OCI-LY1 (cell line): ENCODE measurements at regions not wholly inside any gene's neighbourhood (a gene's known extent, or its start where the extent isn't known, plus 50 kb on each side); places are given as distances from the start of the nearest gene placed in this dataset.

Experiments
- H2AFZ ChIP-seq: fragments of 200-600 bp; sonication (generic), shearing (Covaris generic); 2 replicates; pipeline ENCODE4 v1.6.0; 2014; ENCODE audit warnings: antibody characterized with exemption, mild to moderate bottlenecking, low read length
- H3F3A ChIP-seq: fragments of 200-600 bp; sonication (generic), shearing (Covaris generic); 2 replicates; pipeline ENCODE4 v1.6.0; 2014; ENCODE audit warnings: mild to moderate bottlenecking, antibody characterized with exemption, low read length, moderate library complexity; ENCODE audit not compliant: insufficient read depth
- H3K27ac ChIP-seq: fragments of 200-600 bp; sonication (generic); 2 replicates; pipeline ENCODE4 v1.5.1; 2014; ENCODE audit warnings: low read length, mixed run types, mild to moderate bottlenecking, low read depth; ENCODE audit not compliant: poor library complexity, severe bottlenecking
- H3K27me3 ChIP-seq: fragments of 200-600 bp; sonication (generic); 2 replicates; pipeline ENCODE4 v1.6.0; 2014; ENCODE audit warnings: antibody characterized with exemption, mild to moderate bottlenecking, low read length, moderate library complexity; ENCODE audit not compliant: insufficient read depth
- H3K36me3 ChIP-seq: fragments of 200-600 bp; sonication (generic); 2 replicates; pipeline ENCODE4 v1.6.1; 2014; ENCODE audit warnings: mild to moderate bottlenecking, antibody characterized with exemption, low read length, moderate library complexity, mixed read lengths; ENCODE audit not compliant: insufficient read depth
- H3K4me1 ChIP-seq: fragments of 200-600 bp; sonication (generic); 2 replicates; pipeline ENCODE4 v1.5.1; 2014; ENCODE audit warnings: mild to moderate bottlenecking, low read length, moderate library complexity; ENCODE audit not compliant: insufficient read depth, severe bottlenecking
- H3K4me2 ChIP-seq: fragments of 200-600 bp; sonication (generic), shearing (Covaris generic); 2 replicates; pipeline ENCODE4 v1.6.1; 2014; ENCODE audit warnings: low read length
- H3K4me3 ChIP-seq: fragments of 200-600 bp; sonication (generic); 2 replicates; pipeline ENCODE4 v1.5.1; 2014; ENCODE audit warnings: low read length, low read depth, mild to moderate bottlenecking, mixed read lengths; ENCODE audit not compliant: poor library complexity, severe bottlenecking
- H3K79me2 ChIP-seq: fragments of 200-600 bp; shearing (Covaris generic); 2 replicates; pipeline ENCODE4 v1.6.1; 2016; ENCODE audit warnings: mixed run types, low read length, mixed read lengths; ENCODE audit not compliant: insufficient read depth
- H3K9ac ChIP-seq: fragments of 200-600 bp; sonication (generic), shearing (Covaris generic); 2 replicates; pipeline ENCODE4 v1.6.1; 2014; ENCODE audit warnings: mild to moderate bottlenecking, low read length, mixed read lengths
- H3K9me2 ChIP-seq: fragments of 200-600 bp; sonication (generic), shearing (Covaris generic); 2 replicates; pipeline ENCODE4 v1.6.1; 2014; ENCODE audit warnings: low read depth, mild to moderate bottlenecking, low read length, mixed read lengths
- H3K9me3 ChIP-seq: fragments of 200-600 bp; shearing (Covaris generic); 2 replicates; pipeline ENCODE4 v1.6.1; 2014; ENCODE audit warnings: low read length, mixed read lengths
- H4K20me1 ChIP-seq: fragments of 200-600 bp; sonication (generic), shearing (Covaris generic); 2 replicates; pipeline ENCODE4 v1.6.0; 2016; ENCODE audit warnings: mild to moderate bottlenecking, low read length; ENCODE audit not compliant: insufficient read depth
- CTCF ChIP-seq: fragments of 200-600 bp; sonication (generic), shearing (Covaris generic); IDR thresholded peaks from 2 replicates; pipeline ENCODE4 v1.5.1; 2017; ENCODE audit warnings: mild to moderate bottlenecking, antibody characterized with exemption, low read length, moderate library complexity, mixed read lengths
- EZH2 ChIP-seq: fragments of 200-600 bp; sonication (generic), shearing (Covaris generic); IDR thresholded peaks from 2 replicates; pipeline ENCODE4 v1.8.0; 2017; ENCODE audit warnings: borderline replicate concordance, mixed run types, mild to moderate bottlenecking, antibody characterized with exemption, low read length, moderate library complexity, mixed read lengths

GRCh38 chr16:17728196-17728595 is 257.4 kb upstream of the XYLT1 start:
- H3K36me3 ChIP-seq = no peaks in the 10 kb centered on the region
- H3K4me1 ChIP-seq = no peaks in the 10 kb centered on the region

GRCh38 chr16:17724242-17724898 is 253.6 kb upstream of the XYLT1 start:
- Histone ChIP-seq H3K27me3 (no peaks in the 10 kb centered on the region; the same call in 1 of the 2 replicates), H3K9me3 (no peaks in the 10 kb centered on the region), H3K9me2 (no peaks in the 10 kb centered on the region), H3K4me3 (no peak overlapping the region), H3K4me1 (no peaks in the 10 kb centered on the region), H3F3A (no peaks in the 10 kb centered on the region), H3K79me2 (no peaks in the 10 kb centered on the region), H3K4me2 (no peak overlapping the region), H3K27ac (no peak overlapping the region), H2AFZ (no peak overlapping the region), H4K20me1 (no peaks in the 10 kb centered on the region), H3K36me3 (no peaks in the 10 kb centered on the region), H3K9ac (no peak overlapping the region)
- TF ChIP-seq CTCF (no peak), EZH2 (no peak)

More at GRCh38 chr16:17728196-17728595, 257.4 kb upstream of the XYLT1 start:
- no peak overlapping the region for H2AFZ ChIP-seq
- no peak overlapping the region for H3K27ac ChIP-seq
- H3F3A ChIP-seq = no peaks in the 10 kb centered on the region
- no peak overlapping the region for H3K9ac ChIP-seq
- no peak overlapping the region for H3K4me3 ChIP-seq
- H3K9me2 ChIP-seq = no peaks in the 10 kb centered on the region
- no peaks in the 10 kb centered on the region for H3K27me3 ChIP-seq
- no peak overlapping the region for H3K4me2 ChIP-seq
- H3K9me3 ChIP-seq = no peaks in the 10 kb centered on the region
- no peaks in the 10 kb centered on the region for H4K20me1 ChIP-seq
- no peaks in the 10 kb centered on the region for H3K79me2 ChIP-seq
- TF ChIP-seq CTCF (no peak), EZH2 (no peak)

DNA sequence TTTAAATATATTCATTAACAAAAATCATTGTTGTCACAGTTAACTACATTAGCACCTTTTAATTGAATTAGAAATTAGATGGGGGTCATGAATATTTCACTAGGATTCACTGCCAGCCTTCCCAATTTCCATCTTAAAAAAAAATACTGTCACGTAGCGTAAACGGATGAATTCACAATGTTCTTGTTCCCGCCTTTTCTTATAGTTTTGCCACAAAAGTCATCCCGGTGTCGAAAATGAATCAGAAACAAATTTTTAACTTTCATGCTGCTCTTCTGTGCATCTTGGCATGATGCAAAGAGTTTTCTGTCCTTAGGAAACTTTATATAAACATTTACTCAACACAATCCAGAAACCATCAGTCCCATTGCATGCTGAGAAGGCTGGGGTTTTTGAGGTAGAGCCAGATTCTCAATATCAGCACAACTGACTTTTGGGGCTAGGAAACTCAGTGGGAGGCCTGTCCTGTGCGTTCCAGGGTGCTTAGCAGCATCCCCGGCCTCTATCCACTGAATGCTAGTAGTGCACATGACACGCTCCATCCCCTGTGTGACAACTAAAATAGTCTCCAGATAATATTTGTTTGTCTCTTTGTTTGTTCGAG is 252.9 kb upstream of the XYLT1 start:
- H3K4me2 ChIP-seq = no peak overlapping the region
- H3K27me3 ChIP-seq = no peaks in the 10 kb centered on the region; the same call in 1 of the 2 replicates
- H3K9ac ChIP-seq = no peak overlapping the region
- H3K27ac ChIP-seq = no peak overlapping the region
- H3K79me2 ChIP-seq = no peaks in the 10 kb centered on the region
- H3K9me2 ChIP-seq = no peaks in the 10 kb centered on the region
- no peak overlapping the region for H3K4me3 ChIP-seq
- no peaks in the 10 kb centered on the region for H4K20me1 ChIP-seq
- TF ChIP-seq EZH2 = no peak
- TF ChIP-seq CTCF = no peak
- no peaks in the 10 kb centered on the region for H3F3A ChIP-seq
- no peaks in the 10 kb centered on the region for H3K9me3 ChIP-seq
- H3K4me1 ChIP-seq = no peaks in the 10 kb centered on the region
- H3K36me3 ChIP-seq = no peaks in the 10 kb centered on the region
- H2AFZ ChIP-seq = no peak overlapping the region
